ENCODE measurements at regions not wholly inside any gene's neighbourhood (a gene's known extent, or its start where the extent isn't known, plus 50 kb on each side); places are given as distances from the start of the nearest gene placed in this dataset.
"Not testable (repeated sequence)": the region's sequence is repeated elsewhere in the genome, so short reads cannot be mapped to it uniquely, and the experiment has no call there.

GRCh38 chr2:185567196-185567595 lies 171.4 kb upstream of the FSIP2 start:
- no peak for TF ChIP-seq CTCF (conservative IDR thresholded peaks at IDR 0.05; ENCODE audit: low read length)
- no peak for DNase-seq (ENCODE audit: low read depth)
- no peak overlapping the region for H3K4me3 ChIP-seq (ENCODE audit: low read length)

- DNase-seq (ENCODE audit: low read depth): no peak
- TF ChIP-seq CTCF (conservative IDR thresholded peaks at IDR 0.05; ENCODE audit: low read length): no peak
Observed at GRCh38 chr2:185567940-185568339, 170.7 kb upstream of the FSIP2 start.

GRCh38 chr2:185578322-185578721 lies 160.3 kb upstream of the FSIP2 start:
- no peak for TF ChIP-seq CTCF (conservative IDR thresholded peaks at IDR 0.05; ENCODE audit: low read length)
- H3K4me3 ChIP-seq (ENCODE audit: low read length): no peak overlapping the region
- no peak for DNase-seq (ENCODE audit: low read depth)

More at GRCh38 chr2:185567940-185568339, 170.7 kb upstream of the FSIP2 start:
- no peak overlapping the region for H3K4me3 ChIP-seq (ENCODE audit: low read length)

GRCh38 chr2:185583058-185583816 lies 155.4 kb upstream of the FSIP2 start:
- no peak overlapping the region for H3K4me3 ChIP-seq (ENCODE audit: low read length)
- TF ChIP-seq CTCF (conservative IDR thresholded peaks at IDR 0.05; ENCODE audit: low read length): no peak
- DNase-seq (ENCODE audit: low read depth): no peak

GRCh38 chr2:185585165-185585564 lies 153.4 kb upstream of the FSIP2 start:
- DNase-seq (ENCODE audit: low read depth); H3K4me3 ChIP-seq (ENCODE audit: low read length): not testable (repeated sequence)

- H3K4me3 ChIP-seq (ENCODE audit: low read length); DNase-seq (ENCODE audit: low read depth): not testable (repeated sequence)
Observed at GRCh38 chr2:185591276-185591675, 147.3 kb upstream of the FSIP2 start.

- no peak for TF ChIP-seq CTCF (conservative IDR thresholded peaks at IDR 0.05; ENCODE audit: low read length)
- no peak overlapping the region for H3K4me3 ChIP-seq (ENCODE audit: low read length)
- DNase-seq (ENCODE audit: low read depth): no peak
Observed at GRCh38 chr2:185607945-185608344, 130.7 kb upstream of the FSIP2 start.

GRCh38 chr2:185608799-185609198 lies 129.8 kb upstream of the FSIP2 start:
- no peak for TF ChIP-seq CTCF (conservative IDR thresholded peaks at IDR 0.05; ENCODE audit: low read length)
- DNase-seq (ENCODE audit: low read depth): no peak
- no peak overlapping the region for H3K4me3 ChIP-seq (ENCODE audit: low read length)
